DOHH2 (cell line): ENCODE measurements at regions not wholly inside any gene's neighbourhood (a gene's known extent, or its start where the extent isn't known, plus 50 kb on each side); places are given as distances from the start of the nearest gene placed in this dataset.

ENCODE experiments used
- EZH2phosphoT487 ChIP-seq: fragments of 200-600 bp; sonication (generic); IDR thresholded peaks from 2 replicates; pipeline ENCODE4 v1.6.1; 2017; ENCODE audit warnings: borderline replicate concordance, mild to moderate bottlenecking, antibody characterized with exemption, low read length, moderate library complexity, mixed read lengths
- TF ChIP-seq, protein P1 (sequence below): fragments of 200-600 bp; sonication (generic); IDR thresholded peaks from one replicate; pipeline ENCODE4 v1.5.1; 2014; ENCODE audit warnings: antibody characterized with exemption, mild to moderate bottlenecking, low read depth, low read length; ENCODE audit not compliant: poor library complexity, severe bottlenecking

DNA sequence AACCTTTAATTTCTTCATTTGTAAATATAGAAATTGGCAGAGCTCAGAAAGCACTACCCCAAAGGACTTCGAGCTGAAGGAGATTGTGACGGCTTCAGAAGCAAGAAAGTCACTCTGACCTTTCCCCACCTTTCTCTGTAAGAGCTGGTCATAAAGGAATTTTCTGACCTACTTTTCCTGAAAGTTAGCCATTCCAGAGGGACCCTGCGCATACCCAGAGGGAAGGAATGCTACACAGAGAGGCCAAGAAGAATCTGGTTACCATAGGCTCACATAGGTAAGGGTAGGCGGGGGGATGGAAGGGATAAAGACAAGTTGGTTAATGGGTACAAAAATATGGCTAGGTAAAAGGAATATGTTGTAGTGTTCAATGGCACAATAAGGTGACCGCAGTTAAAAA, 1080.3 kb downstream of the ZPLD1 start:
- TF ChIP-seq, protein P1, sequence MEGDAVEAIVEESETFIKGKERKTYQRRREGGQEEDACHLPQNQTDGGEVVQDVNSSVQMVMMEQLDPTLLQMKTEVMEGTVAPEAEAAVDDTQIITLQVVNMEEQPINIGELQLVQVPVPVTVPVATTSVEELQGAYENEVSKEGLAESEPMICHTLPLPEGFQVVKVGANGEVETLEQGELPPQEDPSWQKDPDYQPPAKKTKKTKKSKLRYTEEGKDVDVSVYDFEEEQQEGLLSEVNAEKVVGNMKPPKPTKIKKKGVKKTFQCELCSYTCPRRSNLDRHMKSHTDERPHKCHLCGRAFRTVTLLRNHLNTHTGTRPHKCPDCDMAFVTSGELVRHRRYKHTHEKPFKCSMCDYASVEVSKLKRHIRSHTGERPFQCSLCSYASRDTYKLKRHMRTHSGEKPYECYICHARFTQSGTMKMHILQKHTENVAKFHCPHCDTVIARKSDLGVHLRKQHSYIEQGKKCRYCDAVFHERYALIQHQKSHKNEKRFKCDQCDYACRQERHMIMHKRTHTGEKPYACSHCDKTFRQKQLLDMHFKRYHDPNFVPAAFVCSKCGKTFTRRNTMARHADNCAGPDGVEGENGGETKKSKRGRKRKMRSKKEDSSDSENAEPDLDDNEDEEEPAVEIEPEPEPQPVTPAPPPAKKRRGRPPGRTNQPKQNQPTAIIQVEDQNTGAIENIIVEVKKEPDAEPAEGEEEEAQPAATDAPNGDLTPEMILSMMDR = no peak
- TF ChIP-seq EZH2phosphoT487 = no peak
